NB4 (cell line): ENCODE measurements at regions not wholly inside any gene's neighbourhood (a gene's known extent, or its start where the extent isn't known, plus 50 kb on each side); places are given as distances from the start of the nearest gene placed in this dataset.

Experiments
- CTCF ChIP-seq: IDR thresholded peaks from one replicate; pipeline ENCODE4 v1.5.1; 2012; ENCODE audit warnings: low read depth, low read length
- MYC ChIP-seq: IDR thresholded peaks from 2 replicates; pipeline ENCODE4 v1.6.1; 2011; ENCODE audit warnings: low read depth, low read length
- POLR2A ChIP-seq: IDR thresholded peaks from 2 replicates; pipeline ENCODE4 v1.6.1; 2011; ENCODE audit warnings: mild to moderate bottlenecking; ENCODE audit not compliant: insufficient read length; ENCODE audit errors: extremely low read depth

GRCh38 chr1:192732787-192733186 is 76.1 kb upstream of the RGS2 start:
- TF ChIP-seq POLR2A (no peak), CTCF (no peak), MYC (no peak)
